HCT116 (cell line): ENCODE measurements at regions not wholly inside any gene's neighbourhood (a gene's known extent, or its start where the extent isn't known, plus 50 kb on each side); places are given as distances from the start of the nearest gene placed in this dataset.

Experiments used
- CTCF ChIP-seq, 3 experiments: fragments of 200-600 bp in 1 of 3; sonication (generic) in 1 of 3; IDR thresholded peaks in 2 of 3; conservative IDR thresholded peaks in 1 of 3; 2 replicates each; pipeline ENCODE4 v1.5.1; 2012 to 2017; ENCODE audit warnings: low read depth in 2 of 3, low read length in 2 of 3, antibody characterized with exemption in 1 of 3, borderline replicate concordance in 1 of 3, control low read depth in 1 of 3, mild to moderate bottlenecking in 1 of 3, mixed read lengths in 1 of 3, mixed run types in 1 of 3, moderate library complexity in 1 of 3; ENCODE audit not compliant: insufficient read depth in 1 of 3
- EGR1 ChIP-seq: IDR thresholded peaks from 2 replicates; pipeline ENCODE4 v1.6.1; 2012; ENCODE audit warnings: low read depth
- EZH2 ChIP-seq: fragments of 200-600 bp; sonication (generic); IDR thresholded peaks from 2 replicates; pipeline ENCODE4 v1.6.1; 2017; ENCODE audit warnings: antibody characterized with exemption, mixed run types
- EZH2phosphoT487 ChIP-seq: fragments of 200-600 bp; IDR thresholded peaks from 2 replicates; pipeline ENCODE4 v1.6.1; 2018; ENCODE audit warnings: antibody characterized with exemption, borderline replicate concordance
- JUND ChIP-seq: IDR thresholded peaks from 2 replicates; pipeline ENCODE4 v1.6.1; 2012
- POLR2AphosphoS5 ChIP-seq: IDR thresholded peaks from 2 replicates; pipeline ENCODE4 v1.6.1; 2011; ENCODE audit warnings: mild to moderate bottlenecking, low read depth, low read length, moderate library complexity
- SP1 ChIP-seq: IDR thresholded peaks from 2 replicates; pipeline ENCODE4 v1.6.1; 2012; ENCODE audit warnings: low read depth
- ZFX ChIP-seq: fragments of 450-650 bp; IDR thresholded peaks from 2 replicates; pipeline ENCODE4 v1.6.1; 2017
- TF ChIP-seq, protein P1 (sequence below): IDR thresholded peaks from 2 replicates; pipeline ENCODE4 v1.6.1; 2011; ENCODE audit warnings: mild to moderate bottlenecking, low read length, moderate library complexity; ENCODE audit not compliant: insufficient replicate concordance; ENCODE audit errors: extremely low read depth

DNA sequence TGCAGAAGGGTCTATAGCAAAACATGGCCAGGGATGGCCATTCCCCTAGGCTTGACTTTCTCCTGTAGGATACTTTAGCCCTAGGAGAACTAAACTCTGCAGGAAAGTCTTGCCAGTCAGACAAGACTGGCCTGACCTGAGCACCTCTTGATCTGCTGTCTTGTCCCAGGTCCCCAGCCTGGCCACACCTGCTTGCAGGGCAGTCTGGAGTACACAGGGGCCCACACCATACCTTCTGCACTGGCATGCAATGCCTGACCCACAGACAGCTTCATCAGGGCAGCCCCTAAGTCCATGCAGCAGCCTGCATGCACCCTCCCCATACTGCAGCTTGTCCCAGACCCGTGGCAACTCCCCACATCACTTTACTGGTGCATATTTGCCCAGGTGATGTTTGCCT lies 204.6 kb downstream of the LRRC3B start:
- TF ChIP-seq EGR1 (no peak), CTCF (IDR thresholded peaks at IDR 0.05 in 2 of 3, conservative IDR thresholded peaks at IDR 0.05 in 1 of 3; ENCODE audit: borderline replicate concordance in 1 of 3, insufficient read depth in 1 of 3, low read depth in 2 of 3, low read length in 2 of 3) (no peak), JUND (no peak), POLR2AphosphoS5 (no peak), SP1 (no peak), EZH2 (no peak), ZFX (no peak), EZH2phosphoT487 (no peak)
- TF ChIP-seq, protein P1, sequence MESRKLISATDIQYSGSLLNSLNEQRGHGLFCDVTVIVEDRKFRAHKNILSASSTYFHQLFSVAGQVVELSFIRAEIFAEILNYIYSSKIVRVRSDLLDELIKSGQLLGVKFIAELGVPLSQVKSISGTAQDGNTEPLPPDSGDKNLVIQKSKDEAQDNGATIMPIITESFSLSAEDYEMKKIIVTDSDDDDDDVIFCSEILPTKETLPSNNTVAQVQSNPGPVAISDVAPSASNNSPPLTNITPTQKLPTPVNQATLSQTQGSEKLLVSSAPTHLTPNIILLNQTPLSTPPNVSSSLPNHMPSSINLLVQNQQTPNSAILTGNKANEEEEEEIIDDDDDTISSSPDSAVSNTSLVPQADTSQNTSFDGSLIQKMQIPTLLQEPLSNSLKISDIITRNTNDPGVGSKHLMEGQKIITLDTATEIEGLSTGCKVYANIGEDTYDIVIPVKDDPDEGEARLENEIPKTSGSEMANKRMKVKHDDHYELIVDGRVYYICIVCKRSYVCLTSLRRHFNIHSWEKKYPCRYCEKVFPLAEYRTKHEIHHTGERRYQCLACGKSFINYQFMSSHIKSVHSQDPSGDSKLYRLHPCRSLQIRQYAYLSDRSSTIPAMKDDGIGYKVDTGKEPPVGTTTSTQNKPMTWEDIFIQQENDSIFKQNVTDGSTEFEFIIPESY: no peak
